GM12892 (cell line): ENCODE measurements at regions not wholly inside any gene's neighbourhood (a gene's known extent, or its start where the extent isn't known, plus 50 kb on each side); places are given as distances from the start of the nearest gene placed in this dataset.

Experiments
- POLR2A ChIP-seq: IDR thresholded peaks from 2 replicates; pipeline ENCODE4 v1.6.1; 2011; ENCODE audit warnings: low read depth, low read length, control low read depth
- TAF1 ChIP-seq: IDR thresholded peaks from 2 replicates; pipeline ENCODE4 v1.6.1; 2011; ENCODE audit warnings: low read depth, mild to moderate bottlenecking, control low read depth, low read length, borderline replicate concordance

- no peak for TF ChIP-seq TAF1
- TF ChIP-seq POLR2A: no peak
Measured at GRCh38 chr20:43398676-43399324, 58.9 kb upstream of the SRSF6 start.
